ENCODE measurements at regions not wholly inside any gene's neighbourhood (a gene's known extent, or its start where the extent isn't known, plus 50 kb on each side); places are given as distances from the start of the nearest gene placed in this dataset.

DNA sequence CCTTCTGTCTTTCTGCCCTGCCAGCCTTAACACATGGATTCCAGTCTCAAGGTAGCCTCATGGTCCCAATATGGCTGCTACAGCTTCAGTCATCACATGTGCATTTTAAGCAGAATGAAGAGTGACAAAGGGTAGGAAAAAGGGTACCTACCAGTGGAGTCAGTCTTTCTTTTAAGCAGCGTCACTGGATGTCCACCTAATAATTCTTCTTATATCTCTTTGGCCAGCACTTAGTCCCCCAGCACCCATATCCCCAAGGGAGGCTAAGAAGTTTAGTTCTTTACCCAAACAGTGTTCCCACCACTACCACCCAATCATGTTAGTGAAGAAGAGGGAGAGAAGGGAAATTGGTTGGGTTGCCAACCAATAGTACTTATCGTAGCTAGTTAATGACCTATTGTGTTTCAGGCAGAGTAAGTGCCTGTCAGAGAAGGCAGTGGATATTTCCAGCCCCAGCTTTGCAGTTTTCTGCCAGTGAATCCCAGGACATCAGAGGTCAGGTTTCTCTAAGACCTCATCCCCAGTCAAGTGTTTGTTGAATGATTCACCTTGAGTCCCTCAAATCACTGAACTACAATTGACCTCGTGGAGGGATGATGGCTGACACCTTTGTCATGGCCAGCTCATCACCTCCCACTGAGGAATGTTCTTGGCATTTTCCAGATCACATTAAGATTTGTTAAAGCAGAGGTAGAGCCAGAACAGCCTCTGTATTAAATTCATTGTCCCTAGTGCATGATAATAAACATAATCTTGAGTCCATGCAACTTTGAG is 250.9 kb upstream of the CRY1 start:
- Histone ChIP-seq H3K4me3 (ENCODE audit: low read length in 2 of 2) (no peak overlapping the region), H3K36me3 (ENCODE audit: control insufficient read depth in 1 of 2, insufficient read depth in 2 of 2, low read length in 1 of 2) (no peaks in the 10 kb centered on the region), H3K27ac (ENCODE audit: low read depth in 1 of 2, low read length in 2 of 2) (no peak overlapping the region), H3K4me1 (ENCODE audit: control insufficient read depth in 1 of 2, insufficient read depth in 2 of 2, low read length in 2 of 2) (no peaks in the 10 kb centered on the region), H3K9me3 (ENCODE audit: control insufficient read depth, low read length) (peaks cover 6% of the 10 kb centered on the region), H3K27me3 (ENCODE audit: control insufficient read depth in 1 of 2, insufficient read depth in 2 of 2, low read length in 1 of 2) (peaks cover 0 to 2% of the 10 kb centered on the region in 2 donors)
- intact Hi-C loops (cut with DNase I), result no loop called here
- WGBS, 2 donors, result 81 to 82% methylated on average over 3 of the region's 3 CpGs
- DNase-seq, result no peak
- ATAC-seq (ENCODE audit: low FRiP score), result no peak

DNA sequence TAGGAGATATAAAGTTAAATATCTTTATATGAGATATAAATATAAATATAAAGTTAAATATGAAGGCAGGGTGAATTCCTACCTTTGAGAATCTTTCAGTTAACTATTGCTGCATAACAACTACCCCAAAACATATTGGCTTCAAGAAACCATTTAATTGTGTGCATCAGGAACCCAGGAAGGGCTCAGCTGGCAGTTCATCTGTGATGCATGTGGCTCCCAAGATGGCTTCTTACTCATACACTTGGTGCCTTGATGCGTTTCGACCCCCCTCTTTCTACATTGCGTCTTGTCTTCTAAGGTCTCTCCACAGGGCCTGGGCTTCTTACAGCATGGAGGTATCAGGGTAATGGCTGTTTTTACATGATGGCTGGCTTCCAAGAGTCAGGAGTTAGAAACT is 253.9 kb upstream of the CRY1 start:
- no peaks in the 10 kb centered on the region for H3K36me3 ChIP-seq (ENCODE audit: control insufficient read depth in 1 of 2, insufficient read depth in 2 of 2, low read length in 1 of 2)
- intact Hi-C loops (cut with DNase I), result no loop called here
- no peak for DNase-seq
- no peak for ATAC-seq (ENCODE audit: low FRiP score)
- peaks cover 6% of the 10 kb centered on the region for H3K9me3 ChIP-seq (ENCODE audit: control insufficient read depth, low read length)
- H3K27ac ChIP-seq (ENCODE audit: low read depth in 1 of 2, low read length in 2 of 2), result no peak overlapping the region
- no peaks in the 10 kb centered on the region for H3K27me3 ChIP-seq (ENCODE audit: control insufficient read depth in 1 of 2, insufficient read depth in 2 of 2, low read length in 1 of 2)
- 93 to 94% methylated on average over 3 of the region's 3 CpGs for WGBS, 2 donors
- no peaks in the 10 kb centered on the region for H3K4me1 ChIP-seq (ENCODE audit: control insufficient read depth in 1 of 2, insufficient read depth in 2 of 2, low read length in 2 of 2)
- no peak overlapping the region for H3K4me3 ChIP-seq (ENCODE audit: low read length in 2 of 2)

DNA sequence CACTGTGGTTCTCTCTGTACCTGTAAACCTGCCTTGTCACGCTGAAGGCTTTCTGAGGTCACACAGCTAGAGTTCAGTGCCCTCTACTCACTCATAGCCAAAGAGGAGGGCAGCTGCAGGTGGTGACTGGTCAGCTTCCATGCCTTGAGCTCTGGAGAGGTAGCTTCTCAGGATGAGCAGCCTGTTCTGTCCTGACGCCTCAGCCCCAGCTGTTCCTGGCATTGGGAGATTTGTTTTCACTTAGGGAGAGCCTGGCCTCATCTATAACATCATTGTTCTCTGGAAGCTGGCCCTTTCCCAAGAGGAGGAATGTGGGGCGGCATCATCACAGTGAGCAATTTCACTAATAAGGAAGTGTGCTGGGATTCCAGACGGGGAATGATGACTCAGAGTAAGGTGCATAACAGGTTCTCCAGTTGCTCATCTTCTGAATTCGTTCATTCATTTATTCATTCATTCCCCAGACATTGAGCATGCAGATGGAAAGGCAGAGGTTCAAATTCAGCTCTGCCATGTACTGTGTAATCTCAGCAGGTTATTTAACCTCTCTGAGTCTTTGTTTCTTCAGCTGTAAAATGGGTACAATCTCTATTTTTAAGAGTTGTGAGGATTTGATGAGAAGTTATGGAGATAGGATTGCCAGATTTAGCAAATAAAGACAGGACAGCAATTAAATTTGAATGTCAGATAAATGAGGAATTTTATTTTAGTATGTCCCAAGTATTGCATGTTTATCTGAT is 255.8 kb upstream of the CRY1 start:
- Histone ChIP-seq H3K27ac (ENCODE audit: low read depth in 1 of 2, low read length in 2 of 2) (no peak overlapping the region), H3K27me3 (ENCODE audit: control insufficient read depth in 1 of 2, insufficient read depth in 2 of 2, low read length in 1 of 2) (no peaks in the 10 kb centered on the region), H3K9me3 (ENCODE audit: control insufficient read depth, low read length) (peaks cover 5% of the 10 kb centered on the region), H3K4me3 (ENCODE audit: low read length in 2 of 2) (no peak overlapping the region), H3K4me1 (ENCODE audit: control insufficient read depth in 1 of 2, insufficient read depth in 2 of 2, low read length in 2 of 2) (no peaks in the 10 kb centered on the region), H3K36me3 (ENCODE audit: control insufficient read depth in 1 of 2, insufficient read depth in 2 of 2, low read length in 1 of 2) (no peaks in the 10 kb centered on the region)
- intact Hi-C loops (cut with DNase I), result no loop called here
- DNase-seq (no peak), ATAC-seq (ENCODE audit: low FRiP score) (no peak)
- WGBS, 2 donors, result 50 to 52% methylated on average over 5 of the region's 5 CpGs

DNA sequence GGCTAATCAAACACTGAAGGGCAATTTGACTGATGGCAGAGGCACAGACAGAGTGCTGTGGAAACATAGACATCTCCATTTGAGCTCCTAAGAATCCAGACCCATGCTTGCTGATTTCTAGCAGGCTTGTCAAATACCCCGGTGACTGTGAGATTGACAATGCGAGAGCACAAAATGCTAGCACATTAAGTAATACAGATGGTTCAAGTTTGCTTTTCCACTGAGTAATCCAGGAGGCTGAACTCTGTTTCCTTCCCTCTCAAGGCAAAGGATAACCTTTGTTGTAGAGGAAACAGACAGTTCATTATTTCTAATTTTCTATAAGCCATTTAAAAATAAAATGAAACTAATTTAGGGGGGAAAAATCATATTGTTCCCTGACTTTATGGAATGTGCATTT is 256.5 kb upstream of the CRY1 start:
- DNase-seq, result no peak
- no peak for ATAC-seq (ENCODE audit: low FRiP score)
- Histone ChIP-seq H3K27me3 (ENCODE audit: control insufficient read depth in 1 of 2, insufficient read depth in 2 of 2, low read length in 1 of 2) (no peaks in the 10 kb centered on the region), H3K4me1 (ENCODE audit: control insufficient read depth in 1 of 2, insufficient read depth in 2 of 2, low read length in 2 of 2) (no peaks in the 10 kb centered on the region), H3K27ac (ENCODE audit: low read depth in 1 of 2, low read length in 2 of 2) (no peak overlapping the region), H3K4me3 (ENCODE audit: low read length in 2 of 2) (no peak overlapping the region), H3K9me3 (ENCODE audit: control insufficient read depth, low read length) (peaks cover 5% of the 10 kb centered on the region), H3K36me3 (ENCODE audit: control insufficient read depth in 1 of 2, insufficient read depth in 2 of 2, low read length in 1 of 2) (no peaks in the 10 kb centered on the region)
- WGBS, 2 donors, result 56 to 68% methylated on average over 2 of the region's 2 CpGs
- intact Hi-C loops (cut with DNase I), result no loop called here

DNA sequence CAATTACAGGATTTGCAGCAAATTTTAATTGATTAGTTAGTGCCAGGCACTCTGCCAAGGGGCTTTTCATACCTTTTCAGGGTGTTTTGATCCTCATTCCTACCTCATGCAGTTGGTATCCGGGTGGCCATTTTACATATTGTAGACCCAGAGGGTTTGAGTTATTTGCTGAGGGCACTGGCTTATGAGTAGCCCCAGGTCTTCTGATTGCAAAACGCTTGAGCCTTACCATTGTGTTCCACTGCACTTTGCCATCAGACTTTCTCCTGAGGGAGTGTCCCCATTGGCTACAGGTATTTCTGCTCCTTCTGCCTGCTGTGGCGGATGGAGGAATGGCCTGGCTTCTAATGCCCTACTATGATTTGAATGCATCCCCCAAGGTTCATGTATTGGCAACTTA is 257.8 kb upstream of the CRY1 start:
- ATAC-seq (ENCODE audit: low FRiP score), result no peak
- WGBS, 2 donors, result 81 to 85% methylated on average over 3 of the region's 3 CpGs
- H3K27ac ChIP-seq (ENCODE audit: low read depth in 1 of 2, low read length in 2 of 2), result no peak overlapping the region
- DNase-seq, result no peak
- no peak overlapping the region for H3K4me3 ChIP-seq (ENCODE audit: low read length in 2 of 2)
- H3K4me1 ChIP-seq (ENCODE audit: control insufficient read depth in 1 of 2, insufficient read depth in 2 of 2, low read length in 2 of 2), result no peaks in the 10 kb centered on the region
- peaks cover 5% of the 10 kb centered on the region for H3K9me3 ChIP-seq (ENCODE audit: control insufficient read depth, low read length)
- H3K36me3 ChIP-seq (ENCODE audit: control insufficient read depth in 1 of 2, insufficient read depth in 2 of 2, low read length in 1 of 2), result no peaks in the 10 kb centered on the region
- intact Hi-C loops (cut with DNase I), result no loop called here
- H3K27me3 ChIP-seq (ENCODE audit: control insufficient read depth in 1 of 2, insufficient read depth in 2 of 2, low read length in 1 of 2), result no peaks in the 10 kb centered on the region

DNA sequence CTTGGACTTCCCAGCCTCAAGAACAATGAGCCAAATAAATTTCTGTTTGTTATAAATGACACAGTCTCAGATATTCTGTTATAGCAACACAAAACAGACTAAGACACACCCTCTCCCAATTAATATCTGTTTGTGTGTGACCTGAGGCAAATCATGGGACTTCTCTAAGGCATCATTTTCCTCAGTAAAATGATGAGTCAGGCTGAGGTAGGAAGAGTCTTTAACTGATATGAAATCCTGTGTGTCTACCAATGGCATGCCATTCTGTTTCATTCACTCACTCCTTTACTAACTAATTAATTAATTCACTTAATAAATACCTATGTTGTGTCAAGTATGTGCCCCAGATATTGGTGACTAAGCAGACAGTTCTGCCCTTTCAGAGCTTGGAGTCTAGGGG is 258.4 kb upstream of the CRY1 start:
- Histone ChIP-seq H3K9me3 (ENCODE audit: control insufficient read depth, low read length) (peaks cover 5% of the 10 kb centered on the region), H3K4me1 (ENCODE audit: control insufficient read depth in 1 of 2, insufficient read depth in 2 of 2, low read length in 2 of 2) (no peaks in the 10 kb centered on the region), H3K27me3 (ENCODE audit: control insufficient read depth in 1 of 2, insufficient read depth in 2 of 2, low read length in 1 of 2) (no peaks in the 10 kb centered on the region), H3K36me3 (ENCODE audit: control insufficient read depth in 1 of 2, insufficient read depth in 2 of 2, low read length in 1 of 2) (no peaks in the 10 kb centered on the region), H3K4me3 (ENCODE audit: low read length in 2 of 2) (no peak overlapping the region), H3K27ac (ENCODE audit: low read depth in 1 of 2, low read length in 2 of 2) (no peak overlapping the region)
- intact Hi-C loops (cut with DNase I), result no loop called here
- ATAC-seq (ENCODE audit: low FRiP score), result no peak
- no peak for DNase-seq

DNA sequence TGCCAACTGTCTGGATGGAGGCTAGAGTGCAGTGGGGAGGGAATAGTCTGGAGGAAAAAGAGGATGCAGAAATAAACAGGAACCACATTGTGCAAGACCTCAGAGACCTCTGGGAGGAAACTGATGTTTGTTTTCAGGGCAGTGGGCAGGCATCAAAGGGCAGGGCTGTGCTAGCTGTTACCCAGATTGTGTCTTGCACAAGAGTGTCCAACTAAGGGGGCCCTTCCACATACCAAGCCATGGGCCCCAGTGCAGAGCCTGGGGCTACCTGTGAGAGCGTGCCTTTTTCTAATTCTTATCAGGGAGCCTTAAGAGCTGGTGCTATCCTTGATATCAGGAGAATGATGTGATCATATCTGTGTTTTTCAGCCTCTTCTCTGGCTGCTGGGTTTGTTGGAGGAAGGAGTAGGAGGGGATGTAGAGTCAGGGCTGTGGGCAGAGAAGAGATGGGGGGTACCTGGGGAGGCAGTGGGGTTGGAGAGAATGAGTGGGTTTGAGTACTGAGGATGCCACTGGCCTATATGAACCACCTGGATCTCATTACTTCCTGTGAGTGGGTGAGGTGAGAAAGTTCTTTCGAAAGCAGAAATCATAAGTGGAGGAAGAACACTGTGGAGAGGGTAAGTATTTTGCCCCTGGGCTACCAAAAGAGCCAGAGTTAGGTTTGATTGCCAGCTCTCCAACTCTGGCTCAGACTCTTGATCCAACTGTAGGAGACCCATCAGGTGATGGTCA is 259.2 kb upstream of the CRY1 start:
- ATAC-seq (ENCODE audit: low FRiP score) (no peak), DNase-seq (no peak)
- Histone ChIP-seq H3K4me3 (ENCODE audit: low read length in 2 of 2) (no peak overlapping the region), H3K27me3 (ENCODE audit: control insufficient read depth in 1 of 2, insufficient read depth in 2 of 2, low read length in 1 of 2) (no peaks in the 10 kb centered on the region), H3K27ac (ENCODE audit: low read depth in 1 of 2, low read length in 2 of 2) (no peak overlapping the region), H3K36me3 (ENCODE audit: control insufficient read depth in 1 of 2, insufficient read depth in 2 of 2, low read length in 1 of 2) (no peaks in the 10 kb centered on the region), H3K9me3 (ENCODE audit: control insufficient read depth, low read length) (peaks cover 2% of the 10 kb centered on the region), H3K4me1 (ENCODE audit: control insufficient read depth in 1 of 2, insufficient read depth in 2 of 2, low read length in 2 of 2) (no peaks in the 10 kb centered on the region)
- intact Hi-C loops (cut with DNase I), result no loop called here
- WGBS, 2 donors, result 78 to 80% methylated on average over 2 of the region's 2 CpGs

DNA sequence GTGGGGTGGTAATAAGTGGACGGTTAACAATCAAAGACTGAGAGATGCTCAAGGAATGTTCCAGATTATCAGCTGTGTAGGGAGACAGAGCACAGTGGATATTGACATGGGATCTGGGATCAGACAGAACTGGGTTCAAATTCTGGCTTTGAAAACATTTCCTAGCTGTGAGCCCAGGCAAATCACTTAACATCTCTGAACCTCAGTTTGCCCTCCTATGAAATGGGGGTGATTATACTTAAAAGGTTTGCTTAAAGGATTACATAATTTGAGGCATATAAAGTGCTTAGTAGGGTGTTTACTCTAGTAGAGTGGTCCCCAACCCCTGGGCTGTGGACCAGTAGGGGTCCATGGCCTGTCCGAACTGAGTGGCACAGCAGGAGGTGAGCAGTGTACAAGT is 260.0 kb upstream of the CRY1 start:
- Histone ChIP-seq H3K4me1 (ENCODE audit: control insufficient read depth in 1 of 2, insufficient read depth in 2 of 2, low read length in 2 of 2) (no peaks in the 10 kb centered on the region), H3K36me3 (ENCODE audit: control insufficient read depth in 1 of 2, insufficient read depth in 2 of 2, low read length in 1 of 2) (no peaks in the 10 kb centered on the region), H3K9me3 (ENCODE audit: control insufficient read depth, low read length) (peaks cover 1% of the 10 kb centered on the region), H3K27me3 (ENCODE audit: control insufficient read depth in 1 of 2, insufficient read depth in 2 of 2, low read length in 1 of 2) (no peaks in the 10 kb centered on the region), H3K4me3 (ENCODE audit: low read length in 2 of 2) (no peak overlapping the region), H3K27ac (ENCODE audit: low read depth in 1 of 2, low read length in 2 of 2) (no peak overlapping the region)
- no peak for ATAC-seq (ENCODE audit: low FRiP score)
- DNase-seq, result no peak
- intact Hi-C loops (cut with DNase I), result no loop called here
- WGBS, 2 donors, result 96 to 98% methylated on average over 2 of the region's 2 CpGs
